SK-N-SH treated with all-trans-retinoic acid at 6 μM for 48 hours (cell line): ENCODE measurements at regions not wholly inside any gene's neighbourhood (a gene's known extent, or its start where the extent isn't known, plus 50 kb on each side); places are given as distances from the start of the nearest gene placed in this dataset.

ENCODE experiments used
- ATAC-seq: fragments of 200-7000 bp; cut with Tn5 transposase; 3 replicates; pipeline ENCODE4 v1.9.1; 2020; ENCODE audit warnings: mild to moderate bottlenecking, moderate library complexity
- ARNTL ChIP-seq: fragments of 450-650 bp; formaldehyde crosslinking; IDR thresholded peaks from 2 replicates; pipeline ENCODE4 v1.5.0; 2020; ENCODE audit warnings: low read depth, mild to moderate bottlenecking, moderate library complexity, borderline replicate concordance
- BACH2 ChIP-seq: fragments of 250-450 bp; sonication (Bioruptor Pico); IDR thresholded peaks from 2 replicates; pipeline ENCODE4 v1.9.0; 2021; ENCODE audit warnings: mild to moderate bottlenecking, borderline replicate concordance
- CREB5 ChIP-seq: fragments of 250-450 bp; sonication (Bioruptor Pico); IDR thresholded peaks from 2 replicates; pipeline ENCODE4 v1.5.1; 2020; ENCODE audit warnings: low read depth, mild to moderate bottlenecking, moderate library complexity
- CSDC2 ChIP-seq: fragments of 250-450 bp; sonication (Bioruptor Pico); IDR thresholded peaks from 2 replicates; pipeline ENCODE4 v1.5.0; 2020; ENCODE audit warnings: mild to moderate bottlenecking, moderate library complexity
- CSRNP3 ChIP-seq: fragments of 250-450 bp; sonication (Bioruptor Pico); IDR thresholded peaks from 2 replicates; pipeline ENCODE4 v1.5.1; 2021; ENCODE audit warnings: mild to moderate bottlenecking, moderate library complexity
- ESRRG ChIP-seq: fragments of 250-450 bp; sonication (Bioruptor Pico); IDR thresholded peaks from 2 replicates; pipeline ENCODE4 v1.6.1; 2021; ENCODE audit warnings: mild to moderate bottlenecking
- GLIS3 ChIP-seq: fragments of 250-450 bp; sonication (Bioruptor Pico); IDR thresholded peaks from 2 replicates; pipeline ENCODE4 v1.5.0; 2020; ENCODE audit warnings: mild to moderate bottlenecking, moderate library complexity
- ISL1 ChIP-seq: fragments of 250-450 bp; sonication (Bioruptor Pico); IDR thresholded peaks from 2 replicates; pipeline ENCODE4 v2.1.2; 2022; ENCODE audit warnings: mild to moderate bottlenecking, moderate library complexity
- OSR1 ChIP-seq: fragments of 250-450 bp; sonication (Bioruptor Pico); IDR thresholded peaks from 2 replicates; pipeline ENCODE4 v1.8.0; 2022; ENCODE audit warnings: moderate library complexity, mild to moderate bottlenecking, inconsistent platforms
- PATZ1 ChIP-seq: fragments of 250-450 bp; sonication (Bioruptor Pico); IDR thresholded peaks from 2 replicates; pipeline ENCODE4 v1.8.0; 2020; ENCODE audit warnings: mild to moderate bottlenecking, moderate library complexity, borderline replicate concordance
- POU6F1 ChIP-seq: fragments of 250-450 bp; sonication (Bioruptor Pico); IDR thresholded peaks from 2 replicates; pipeline ENCODE4 v1.8.0; 2021; ENCODE audit warnings: low read depth, mild to moderate bottlenecking, moderate library complexity, borderline replicate concordance
- PPARA ChIP-seq: fragments of 250-450 bp; sonication (Bioruptor Pico); IDR thresholded peaks from 2 replicates; pipeline ENCODE4 v1.5.0; 2020; ENCODE audit warnings: mild to moderate bottlenecking, borderline replicate concordance
- RARB ChIP-seq: fragments of 250-450 bp; sonication (Bioruptor Pico); IDR thresholded peaks from 2 replicates; pipeline ENCODE4 v1.8.0; 2021; ENCODE audit warnings: mild to moderate bottlenecking, moderate library complexity
- SNAI2 ChIP-seq: fragments of 250-450 bp; sonication (Bioruptor Pico); IDR thresholded peaks from 2 replicates; pipeline ENCODE4 v1.5.0; 2020; ENCODE audit warnings: mild to moderate bottlenecking, moderate library complexity
- TCF4 ChIP-seq: fragments of 250-450 bp; sonication (Bioruptor Pico); IDR thresholded peaks from 2 replicates; pipeline ENCODE4 v1.8.0; 2021; ENCODE audit warnings: mild to moderate bottlenecking, moderate library complexity, borderline replicate concordance
- TOX ChIP-seq: fragments of 250-450 bp; sonication (Bioruptor Pico); IDR thresholded peaks from 2 replicates; pipeline ENCODE4 v1.8.0; 2021; ENCODE audit warnings: mild to moderate bottlenecking, moderate library complexity, borderline replicate concordance
- TSHZ2 ChIP-seq: fragments of 250-450 bp; sonication (Bioruptor Pico); IDR thresholded peaks from 2 replicates; pipeline ENCODE4 v1.5.0; 2020; ENCODE audit warnings: mild to moderate bottlenecking, moderate library complexity
- ZC3H10 ChIP-seq: fragments of 250-450 bp; sonication (Bioruptor Pico); IDR thresholded peaks from 2 replicates; pipeline ENCODE4 v1.5.1; 2021; ENCODE audit warnings: mild to moderate bottlenecking, moderate library complexity
- ZFP3 ChIP-seq: fragments of 250-450 bp; sonication (Bioruptor Pico); IDR thresholded peaks from 2 replicates; pipeline ENCODE4 v1.5.0; 2020; ENCODE audit warnings: mild to moderate bottlenecking, moderate library complexity
- ZFP30 ChIP-seq: fragments of 450-650 bp; formaldehyde crosslinking; IDR thresholded peaks from 2 replicates; pipeline ENCODE4 v1.5.0; 2022; ENCODE audit warnings: mild to moderate bottlenecking, moderate library complexity
- ZNF70 ChIP-seq: fragments of 450-650 bp; formaldehyde crosslinking; IDR thresholded peaks from 2 replicates; pipeline ENCODE4 v1.5.0; 2020; ENCODE audit warnings: mild to moderate bottlenecking, moderate library complexity
- ZNF8 ChIP-seq: fragments of 450-650 bp; formaldehyde crosslinking; IDR thresholded peaks from 2 replicates; pipeline ENCODE4 v1.5.0; 2020; ENCODE audit warnings: mild to moderate bottlenecking, moderate library complexity

- TF ChIP-seq TOX (CRISPR knock-in tag) (no peak), CSRNP3 (CRISPR knock-in tag) (no peak), CREB5 (CRISPR knock-in tag) (no peak), ISL1 (CRISPR knock-in tag) (no peak), ESRRG (CRISPR knock-in tag) (no peak), ARNTL (CRISPR knock-in tag) (no peak), BACH2 (no peak), POU6F1 (CRISPR knock-in tag) (no peak), ZNF8 (CRISPR knock-in tag) (no peak), ZNF70 (CRISPR knock-in tag) (no peak), RARB (CRISPR knock-in tag) (no peak), TSHZ2 (CRISPR knock-in tag) (no peak), TCF4 (CRISPR knock-in tag) (no peak), GLIS3 (CRISPR knock-in tag) (no peak), ZFP30 (CRISPR knock-in tag) (no peak), OSR1 (CRISPR knock-in tag) (no peak), ZFP3 (CRISPR knock-in tag) (no peak), PATZ1 (no peak), SNAI2 (CRISPR knock-in tag) (no peak)
- ATAC-seq = no peak
These were observed 378.1 kb downstream of the PDGFC start for GRCh38 chr4:156593464-156593863.

GRCh38 chr4:156591679-156592078 is 379.9 kb downstream of the PDGFC start:
- no peak for ATAC-seq
- TF ChIP-seq ZC3H10 (CRISPR knock-in tag) (no peak), PPARA (CRISPR knock-in tag) (no peak), RARB (CRISPR knock-in tag) (no peak), CSDC2 (no peak), ISL1 (CRISPR knock-in tag) (no peak), ZFP3 (CRISPR knock-in tag) (no peak), ESRRG (CRISPR knock-in tag) (no peak), ZFP30 (CRISPR knock-in tag) (no peak), PATZ1 (no peak), BACH2 (no peak)
